ENCODE measurements at regions not wholly inside any gene's neighbourhood (a gene's known extent, or its start where the extent isn't known, plus 50 kb on each side); places are given as distances from the start of the nearest gene placed in this dataset.
A peak's percentile ranks its signal among the peaks of the same experiment; 100 is the strongest.

DNA sequence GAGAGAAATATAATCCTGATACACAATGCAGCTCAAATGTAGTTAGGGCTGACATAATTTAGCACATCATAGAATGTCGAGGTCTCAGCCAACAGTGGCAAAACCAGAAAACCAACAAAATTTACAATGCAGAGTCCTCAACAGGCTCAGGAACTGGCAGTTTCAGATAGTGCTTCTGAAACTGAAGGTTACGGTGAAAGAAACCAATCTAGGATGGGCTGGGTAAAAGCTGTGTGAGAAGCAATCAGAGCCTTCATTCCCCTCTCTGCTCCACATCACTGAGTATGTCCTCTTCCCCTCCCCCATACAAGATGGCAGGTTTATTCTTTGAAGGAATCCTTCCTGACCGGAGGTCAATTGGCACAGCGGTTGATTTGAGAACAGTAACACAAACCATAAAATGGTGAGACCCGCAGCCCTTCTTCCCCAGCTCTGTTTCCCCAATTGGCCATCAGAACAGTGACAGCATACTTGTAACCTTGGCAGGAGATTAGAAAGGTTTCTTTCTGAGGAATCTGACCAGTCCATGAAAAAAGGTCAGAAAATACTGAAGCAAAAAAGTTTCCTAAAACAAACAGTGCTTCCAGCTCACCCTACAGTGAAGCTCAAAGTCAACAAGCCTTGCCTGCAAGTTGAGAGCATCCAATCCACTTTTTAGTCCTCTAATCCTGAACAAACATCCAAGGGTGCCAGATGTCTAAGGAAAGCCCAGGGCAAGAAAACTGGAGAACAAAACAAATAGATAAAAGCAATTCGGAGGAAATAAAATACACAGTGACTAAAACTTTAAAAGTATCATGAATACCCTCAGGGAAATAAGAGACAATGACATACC, 53.9 kb upstream of the IL6 start:
- peaks cover 30% of the 10 kb centered on the region for H3K4me1 Mint-ChIP-seq (ENCODE audit: low read depth, unreplicated experiment)
- Histone ChIP-seq H3K36me3 (ENCODE audit: control insufficient read depth, insufficient read depth, low read length) (no peaks in the 10 kb centered on the region), H3K4me3 (ENCODE audit: low read depth, low read length) (no peak overlapping the region), H3K4me1 (peaks cover 56% of the 10 kb centered on the region), H3K27me3 (replicated peaks; ENCODE audit: control insufficient read depth, insufficient read depth, low read length) (no peaks in the 10 kb centered on the region), H3K9me3 (peaks cover 8% of the 10 kb centered on the region)
- ChIA-PET CTCF (interaction anchor here (0.7 to 1.3 kb wide), 5 partner anchors 39 to 592 kb away, joined by 3 read pairs; no protein-coding TSS in a partner anchor), POLR2A (interaction anchor here (0.6 kb wide), 1 partner anchor 10 kb away, joined by 4 read pairs; no protein-coding TSS in a partner anchor)
- TF ChIP-seq CTCF (IDR thresholded peaks at IDR 0.05; ENCODE audit: insufficient read depth in 1 of 2, low read depth in 1 of 2, low read length in 1 of 2, severe bottlenecking in 1 of 2, unreplicated experiment in 1 of 2) = no peak
- DNase-seq = peak; percentile 81 to 82
- BruUV-seq (replicated peaks) = no TSS peak
- intact Hi-C loops (cut with micrococcal nuclease; ENCODE audit: unreplicated experiment) = loop anchor here (1.0 to 5.0 kb wide), 4 partner anchors 54 to 113 kb away; partner anchors contain the start of gene IL6
- no peaks in the 10 kb centered on the region for H3K27me3 Mint-ChIP-seq (ENCODE audit: insufficient read depth, unreplicated experiment)
- H3K27ac Mint-ChIP-seq (ENCODE audit: unreplicated experiment) = peak overlapping the region; percentile 78
- H3K4me3 Mint-ChIP-seq (ENCODE audit: unreplicated experiment) = peak overlapping the region; percentile 39
- H3K9me3 Mint-ChIP-seq (ENCODE audit: unreplicated experiment) = peaks cover 14% of the 10 kb centered on the region
- H3K36me3 Mint-ChIP-seq (ENCODE audit: insufficient read depth, unreplicated experiment) = peaks cover 7% of the 10 kb centered on the region

DNA sequence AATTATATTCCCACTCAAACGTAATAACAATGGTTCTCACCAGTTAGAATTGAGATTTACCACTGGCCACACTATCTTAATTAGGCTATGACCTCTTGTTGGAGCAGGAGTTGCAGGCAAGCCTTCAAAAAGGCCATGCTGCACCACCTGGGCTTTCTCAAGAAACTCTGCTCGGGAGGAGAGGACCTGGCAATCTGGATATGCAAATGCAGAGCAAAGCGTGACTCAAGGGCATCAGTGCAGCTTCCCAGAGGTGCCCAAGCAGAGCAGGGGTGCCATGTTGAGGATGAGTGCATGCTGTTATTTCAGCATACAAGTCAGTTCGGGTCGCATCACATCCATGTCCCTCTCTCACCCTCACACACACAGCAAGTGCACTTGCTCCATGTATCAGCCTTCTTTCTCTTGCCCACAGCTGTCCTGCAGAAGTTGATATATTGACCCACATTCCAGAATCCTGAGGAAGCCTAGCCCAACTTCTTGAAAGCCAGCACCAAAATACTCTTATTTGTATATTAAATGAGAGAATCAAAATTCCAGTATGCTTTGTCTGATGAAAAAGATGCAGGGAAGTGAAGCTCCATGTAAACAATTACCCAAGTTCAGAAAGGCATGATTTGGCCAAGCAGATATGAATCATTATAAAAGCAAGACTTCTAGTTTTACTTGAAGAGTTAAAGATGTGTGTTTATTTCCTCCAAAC, 55.7 kb upstream of the IL6 start:
- no peaks in the 10 kb centered on the region for H3K27me3 ChIP-seq (replicated peaks; ENCODE audit: control insufficient read depth, insufficient read depth, low read length)
- TF ChIP-seq CTCF (IDR thresholded peaks at IDR 0.05; ENCODE audit: insufficient read depth in 1 of 2, low read depth in 1 of 2, low read length in 1 of 2, severe bottlenecking in 1 of 2, unreplicated experiment in 1 of 2) = no peak
- Mint-ChIP-seq H3K4me1 (ENCODE audit: low read depth, unreplicated experiment) (peaks cover 36% of the 10 kb centered on the region), H3K27me3 (ENCODE audit: insufficient read depth, unreplicated experiment) (no peaks in the 10 kb centered on the region), H3K27ac (ENCODE audit: unreplicated experiment) (peak overlapping the region; percentile 78), H3K9me3 (ENCODE audit: unreplicated experiment) (peaks cover 14% of the 10 kb centered on the region), H3K36me3 (ENCODE audit: insufficient read depth, unreplicated experiment) (peaks cover 7% of the 10 kb centered on the region), H3K4me3 (ENCODE audit: unreplicated experiment) (no peak overlapping the region)
- intact Hi-C loops (cut with micrococcal nuclease; ENCODE audit: unreplicated experiment) = loop anchor here (5.0 kb wide), 1 partner anchor 56 kb away; the partner anchor contains the start of gene IL6
- CTCF ChIA-PET = interaction anchor here (1.3 kb wide), 1 partner anchor 68 kb away, joined by 3 read pairs; no protein-coding TSS in a partner anchor
- peaks cover 66% of the 10 kb centered on the region for H3K4me1 ChIP-seq
- no peak overlapping the region for H3K4me3 ChIP-seq (ENCODE audit: low read depth, low read length)
- H3K36me3 ChIP-seq (ENCODE audit: control insufficient read depth, insufficient read depth, low read length) = no peaks in the 10 kb centered on the region; the same call in 1 of the 2 replicates
- peaks cover 8% of the 10 kb centered on the region for H3K9me3 ChIP-seq
- DNase-seq = no peak
- POLR2A ChIA-PET = no interaction called here
- no TSS peak for BruUV-seq (replicated peaks)

DNA sequence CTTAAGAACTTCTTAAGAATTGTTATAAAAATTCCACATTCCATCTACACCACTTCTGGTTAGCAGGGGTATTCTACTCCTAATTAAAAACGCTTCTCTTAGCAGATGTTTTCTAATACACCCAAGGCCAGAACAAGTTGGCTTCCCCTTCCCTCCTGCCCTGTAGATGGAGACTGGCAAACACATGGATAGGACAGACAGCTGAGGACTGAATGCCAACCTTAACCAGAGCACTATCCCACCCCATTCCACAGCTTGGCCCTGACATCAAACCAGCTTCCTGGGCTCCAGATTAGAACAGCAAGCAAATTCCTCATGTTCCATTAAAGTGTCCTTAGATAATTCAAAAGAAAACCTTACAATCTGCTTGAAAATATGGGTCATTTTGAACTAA, 56.6 kb upstream of the IL6 start:
- intact Hi-C loops (cut with micrococcal nuclease; ENCODE audit: unreplicated experiment) = loop anchor here (5.0 kb wide), 1 partner anchor 57 kb away; the partner anchor contains the start of gene IL6
- Histone ChIP-seq H3K4me1 (peaks cover 57% of the 10 kb centered on the region), H3K4me3 (ENCODE audit: low read depth, low read length) (no peak overlapping the region), H3K9me3 (peaks cover 8% of the 10 kb centered on the region), H3K36me3 (ENCODE audit: control insufficient read depth, insufficient read depth, low read length) (no peaks in the 10 kb centered on the region; the same call in 1 of the 2 replicates), H3K27me3 (replicated peaks; ENCODE audit: control insufficient read depth, insufficient read depth, low read length) (no peaks in the 10 kb centered on the region)
- Mint-ChIP-seq H3K27me3 (ENCODE audit: insufficient read depth, unreplicated experiment) (no peaks in the 10 kb centered on the region), H3K27ac (ENCODE audit: unreplicated experiment) (no peak overlapping the region), H3K4me3 (ENCODE audit: unreplicated experiment) (no peak overlapping the region), H3K36me3 (ENCODE audit: insufficient read depth, unreplicated experiment) (peaks cover 16% of the 10 kb centered on the region), H3K4me1 (ENCODE audit: low read depth, unreplicated experiment) (peaks cover 36% of the 10 kb centered on the region), H3K9me3 (ENCODE audit: unreplicated experiment) (peaks cover 14% of the 10 kb centered on the region)
- POLR2A ChIA-PET = no interaction called here
- CTCF ChIA-PET = no interaction called here
- no peak for TF ChIP-seq CTCF (IDR thresholded peaks at IDR 0.05; ENCODE audit: insufficient read depth in 1 of 2, low read depth in 1 of 2, low read length in 1 of 2, severe bottlenecking in 1 of 2, unreplicated experiment in 1 of 2)
- no TSS peak for BruUV-seq (replicated peaks)
- DNase-seq = no peak

Data from Caco-2 (cell line).